HEK293T (cell line): ENCODE measurements at regions not wholly inside any gene's neighbourhood (a gene's known extent, or its start where the extent isn't known, plus 50 kb on each side); places are given as distances from the start of the nearest gene placed in this dataset.
A peak's percentile ranks its signal among the peaks of the same experiment; 100 is the strongest.

ENCODE experiments used
- CTCF ChIA-PET: fragments of 350-600 bp; formaldehyde crosslinking; extraction: SDS; loops from one replicate; lab custom pipeline; 2021; ENCODE audit warnings: antibody characterized with exemption, inconsistent platforms; lab: Yijun Ruan, JAX
- POLR2A ChIA-PET: fragments of 350-600 bp; formaldehyde crosslinking; extraction: SDS; loops from one replicate; lab custom pipeline; 2020; ENCODE audit warnings: antibody characterized with exemption, inconsistent platforms; lab: Yijun Ruan, JAX
- DNase-seq: peaks from one replicate; pipeline ENCODE4 v3.0.0; 2012; ENCODE audit warnings: mixed read lengths; ENCODE audit errors: extremely low spot score
- ARNT ChIP-seq: fragments of 450-650 bp; IDR thresholded peaks from 2 replicates; pipeline ENCODE4 v1.6.1; 2017; ENCODE audit warnings: mild to moderate bottlenecking
- BHLHE40 ChIP-seq: fragments of 450-650 bp; IDR thresholded peaks from 2 replicates; pipeline ENCODE4 v1.6.1; 2016; ENCODE audit warnings: mild to moderate bottlenecking, moderate library complexity, borderline replicate concordance
- CTBP1 ChIP-seq: fragments of 450-650 bp; IDR thresholded peaks from 2 replicates; pipeline ENCODE4 v1.6.1; 2016; ENCODE audit warnings: borderline replicate concordance
- ELF4 ChIP-seq: fragments of 450-650 bp; IDR thresholded peaks from 2 replicates; pipeline ENCODE4 v1.6.1; 2017; ENCODE audit warnings: antibody characterized with exemption
- FOXA1 ChIP-seq: fragments of 450-650 bp; IDR thresholded peaks from 2 replicates; pipeline ENCODE4 v1.6.1; 2016; ENCODE audit warnings: mild to moderate bottlenecking
- FOXK2 ChIP-seq: fragments of 450-650 bp; IDR thresholded peaks from 2 replicates; pipeline ENCODE4 v1.6.1; 2016; ENCODE audit warnings: mild to moderate bottlenecking
- FOXM1 ChIP-seq: fragments of 450-650 bp; IDR thresholded peaks from 2 replicates; pipeline ENCODE4 v1.6.1; 2017; ENCODE audit warnings: mild to moderate bottlenecking, borderline replicate concordance
- HDGF ChIP-seq: fragments of 450-650 bp; IDR thresholded peaks from 2 replicates; pipeline ENCODE4 v1.6.1; 2017; ENCODE audit warnings: antibody characterized with exemption, borderline replicate concordance
- L3MBTL2 ChIP-seq: fragments of 450-650 bp; conservative IDR thresholded peaks from 2 replicates; pipeline ENCODE4 v1.6.1; 2016; ENCODE audit warnings: mild to moderate bottlenecking
- LEF1 ChIP-seq: fragments of 450-650 bp; IDR thresholded peaks from 2 replicates; pipeline ENCODE4 v1.6.1; 2017; ENCODE audit warnings: mild to moderate bottlenecking, borderline replicate concordance
- NFRKB ChIP-seq: fragments of 450-650 bp; IDR thresholded peaks from 2 replicates; pipeline ENCODE4 v1.6.1; 2016; ENCODE audit warnings: mild to moderate bottlenecking, moderate library complexity
- PKNOX1 ChIP-seq: fragments of 450-650 bp; IDR thresholded peaks from 2 replicates; pipeline ENCODE4 v1.6.1; 2016
- SP1 ChIP-seq: fragments of 450-650 bp; IDR thresholded peaks from 2 replicates; pipeline ENCODE4 v1.6.1; 2017
- SUZ12 ChIP-seq: fragments of 450-650 bp; IDR thresholded peaks from 2 replicates; pipeline ENCODE4 v1.6.1; 2016; ENCODE audit warnings: mild to moderate bottlenecking
- TARDBP ChIP-seq: fragments of 450-650 bp; IDR thresholded peaks from 2 replicates; pipeline ENCODE4 v1.6.1; 2016
- ZNF384 ChIP-seq: fragments of 450-650 bp; IDR thresholded peaks from 2 replicates; pipeline ENCODE4 v1.6.1; 2016

DNA sequence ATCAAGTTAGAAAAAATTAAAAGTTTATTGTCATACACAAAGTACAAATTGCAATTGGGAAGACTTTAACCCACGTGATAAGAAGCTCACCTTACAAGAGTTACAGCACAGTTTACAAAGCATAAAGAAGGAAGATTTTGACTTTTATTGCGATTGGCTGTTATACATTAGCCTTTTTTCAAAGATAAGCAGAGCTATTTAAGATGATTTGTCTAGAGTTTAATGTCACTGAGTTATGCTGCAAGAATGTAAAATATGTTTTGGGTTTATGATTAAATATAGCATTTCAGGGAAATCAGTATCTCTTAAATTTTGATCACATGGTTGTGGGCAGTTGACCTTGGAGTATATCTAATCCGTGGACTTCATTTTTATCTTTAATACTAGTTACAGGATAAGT lies 664.2 kb upstream of the PTCHD4 start:
- DNase-seq = no peak
- ChIA-PET POLR2A (no interaction called here), CTCF (no interaction called here)
- TF ChIP-seq FOXA1 (no peak), NFRKB (no peak), ARNT (no peak), LEF1 (no peak), SP1 (no peak), TARDBP (no peak), FOXK2 (no peak), FOXM1 (no peak), ELF4 (no peak), HDGF (no peak), CTBP1 (no peak)

DNA sequence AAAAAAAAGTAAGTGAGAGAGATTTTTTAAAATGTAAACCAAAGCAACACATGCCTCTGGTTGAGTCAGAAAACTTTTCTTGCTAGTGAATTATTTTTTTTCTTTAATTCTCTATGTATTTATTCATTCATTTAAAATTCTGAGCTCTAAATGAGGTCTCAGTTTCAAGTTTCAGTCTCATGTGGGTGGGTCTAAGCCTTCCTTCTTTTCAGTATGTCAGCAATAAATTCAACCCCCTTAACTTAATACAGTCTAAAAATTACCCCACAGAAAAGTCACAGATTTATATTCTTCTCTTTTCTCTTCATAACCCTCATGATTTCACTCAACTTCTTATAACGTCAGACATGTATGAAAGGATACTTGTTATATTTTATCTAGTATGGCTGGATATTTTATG lies 663.3 kb upstream of the PTCHD4 start:
- ChIA-PET POLR2A (no interaction called here), CTCF (no interaction called here)
- DNase-seq = no peak
- TF ChIP-seq LEF1 (no peak), CTBP1 (no peak)

DNA sequence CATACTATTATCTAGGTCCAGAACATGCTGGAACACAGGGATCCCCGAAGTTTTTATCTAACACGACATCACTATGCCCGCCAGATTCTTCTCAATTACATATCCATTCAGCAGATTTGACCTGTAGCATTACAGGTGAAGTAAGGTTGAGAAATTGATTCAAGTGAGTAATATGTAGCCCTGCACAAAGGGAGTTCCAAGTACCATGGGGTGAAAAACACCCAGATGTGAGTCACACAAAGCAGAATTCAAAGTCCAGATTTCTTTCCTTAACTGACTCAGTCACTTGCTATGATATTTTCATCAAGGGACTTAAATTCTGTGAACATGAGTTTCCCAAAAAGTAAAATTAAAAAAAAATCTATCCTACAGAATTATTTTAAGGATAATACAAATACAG lies 655.4 kb upstream of the PTCHD4 start:
- no peak for DNase-seq
- POLR2A ChIA-PET = no interaction called here
- CTCF ChIA-PET = interaction anchor here (0.5 to 1.0 kb wide), 2 partner anchors 942 to 969 kb away, joined by 3 read pairs; no protein-coding TSS in a partner anchor
- TF ChIP-seq FOXA1 (no peak), ARNT (no peak), TARDBP (no peak), HDGF (no peak), L3MBTL2 (no peak), ZNF384 (no peak), BHLHE40 (no peak), CTBP1 (no peak), LEF1 (no peak)

- CTCF ChIA-PET = interaction anchor here (0.6 to 1.3 kb wide), 6 partner anchors 8 to 977 kb away, joined by 3 to 6 read pairs (median 4); no protein-coding TSS in a partner anchor
- peak; percentile 48 for DNase-seq
- POLR2A ChIA-PET = no interaction called here
- TF ChIP-seq CTBP1 (no peak), ZNF384 (peak; percentile 87), HDGF (no peak), SUZ12 (no peak), L3MBTL2 (no peak), FOXK2 (no peak), FOXM1 (no peak)
These were observed 654.5 kb upstream of the PTCHD4 start for GRCh38 chr6:48765352-48765961.

- TF ChIP-seq PKNOX1 (no peak), TARDBP (no peak), ELF4 (no peak), FOXA1 (no peak), SUZ12 (no peak), BHLHE40 (no peak), FOXM1 (no peak), CTBP1 (no peak), ARNT (no peak)
- ChIA-PET CTCF (no interaction called here), POLR2A (no interaction called here)
- no peak for DNase-seq
These were observed 653.5 kb upstream of the PTCHD4 start for GRCh38 chr6:48764286-48765044.

DNA sequence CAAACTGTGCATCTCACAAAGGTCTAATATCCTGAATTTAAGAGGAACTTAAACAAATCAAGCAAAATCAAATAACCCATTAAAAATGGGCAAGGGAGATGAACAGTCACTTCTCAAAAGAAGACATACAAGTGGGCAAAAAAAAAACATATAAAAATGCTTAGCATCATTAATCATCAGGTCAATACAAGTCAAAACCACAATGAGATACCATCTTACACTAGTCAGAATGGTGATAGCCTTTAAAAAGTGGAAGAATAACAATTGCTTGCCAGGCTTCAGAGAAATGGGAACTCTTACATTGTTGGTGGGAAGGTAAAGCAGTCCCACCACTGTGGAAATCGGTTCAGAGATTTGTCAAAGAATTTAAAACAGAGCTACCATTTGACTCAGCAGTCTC lies 646.7 kb upstream of the PTCHD4 start:
- CTCF ChIA-PET = no interaction called here
- TF ChIP-seq BHLHE40 (no peak), SP1 (no peak), ZNF384 (no peak), L3MBTL2 (no peak), NFRKB (no peak), HDGF (no peak), ARNT (no peak)
- POLR2A ChIA-PET = no interaction called here
- DNase-seq = no peak

DNA sequence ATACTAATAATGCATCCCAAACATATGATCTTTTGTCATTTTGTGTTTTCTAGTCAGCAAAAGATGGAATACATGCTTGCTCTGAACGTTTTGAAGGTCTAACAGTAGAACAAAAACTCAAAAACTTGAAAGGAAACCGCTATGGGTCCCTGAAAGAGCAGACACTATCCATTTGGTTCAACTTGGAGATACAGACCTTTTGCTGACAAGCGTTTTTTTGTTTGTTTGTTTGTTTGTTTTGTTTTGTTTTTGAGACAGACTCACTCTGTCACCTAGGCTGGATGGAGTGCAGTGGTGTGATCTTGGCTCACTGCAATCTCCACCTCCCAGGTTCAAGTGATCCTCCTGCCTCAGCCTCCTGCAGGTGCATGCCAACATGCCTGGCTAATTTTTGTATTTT lies 644.3 kb upstream of the PTCHD4 start:
- CTCF ChIA-PET = no interaction called here
- POLR2A ChIA-PET = no interaction called here
- no peak for TF ChIP-seq ARNT
- TF ChIP-seq L3MBTL2 = no peak
- no peak for TF ChIP-seq CTBP1
- DNase-seq = no peak

DNA sequence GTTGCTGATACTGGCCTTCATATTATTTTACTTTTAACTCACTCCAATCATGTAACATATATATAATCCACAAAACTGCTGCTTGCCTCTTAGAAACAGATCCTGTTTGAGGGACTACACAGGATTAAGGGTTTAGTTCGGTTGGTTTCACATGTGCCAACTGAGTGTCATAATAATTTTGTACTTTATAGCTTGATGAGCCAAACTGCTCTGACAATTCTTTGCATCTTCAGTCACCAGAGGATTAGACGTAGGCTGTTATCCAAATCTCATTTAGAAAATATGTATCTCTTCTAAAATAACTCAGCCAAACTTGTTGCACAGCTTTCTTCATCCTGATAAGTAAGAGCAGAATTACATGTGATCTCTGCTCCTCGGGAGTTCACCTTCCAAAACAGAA lies 643.6 kb upstream of the PTCHD4 start:
- DNase-seq = no peak
- TF ChIP-seq HDGF (no peak), ZNF384 (no peak)
- POLR2A ChIA-PET = no interaction called here
- CTCF ChIA-PET = no interaction called here
